Mesenchymal stem cell (in vitro differentiated cells and primary cell): ENCODE measurements at regions not wholly inside any gene's neighbourhood (a gene's known extent, or its start where the extent isn't known, plus 50 kb on each side); places are given as distances from the start of the nearest gene placed in this dataset.
A peak's percentile ranks its signal among the peaks of the same experiment; 100 is the strongest.

Experiments used
- DNase-seq: peaks from one replicate; pipeline ENCODE4 v3.0.0-alpha.2; 2013
- H2AFZ ChIP-seq: one replicate; pipeline ENCODE4 v1.6.1; 2013; ENCODE audit warnings: low read depth, mild to moderate bottlenecking, control low read depth, inconsistent platforms, low read length, moderate library complexity
- H2AK5ac ChIP-seq: 2 replicates; pipeline ENCODE4 v1.6.1; 2013; ENCODE audit warnings: low read length, moderate library complexity, mild to moderate bottlenecking, inconsistent platforms; ENCODE audit not compliant: severe bottlenecking
- H2BK120ac ChIP-seq: one replicate; pipeline ENCODE4 v1.6.1; 2013; ENCODE audit warnings: low read depth, mild to moderate bottlenecking, inconsistent platforms, low read length, moderate library complexity
- H2BK12ac ChIP-seq, 2 experiments: one replicate each; pipeline ENCODE4 v1.6.1; 2013; ENCODE audit warnings: inconsistent platforms in 2 of 2, low read length in 2 of 2, mild to moderate bottlenecking in 2 of 2, moderate library complexity in 2 of 2, control low read depth in 1 of 2
- H2BK15ac ChIP-seq: one replicate; pipeline ENCODE4 v1.6.1; 2013; ENCODE audit warnings: mild to moderate bottlenecking, low read depth, inconsistent platforms; ENCODE audit not compliant: poor library complexity, severe bottlenecking
- H2BK5ac ChIP-seq: 2 replicates; pipeline ENCODE4 v1.6.1; 2013; ENCODE audit warnings: low read depth, mild to moderate bottlenecking, low read length, control low read depth, inconsistent platforms; ENCODE audit not compliant: poor library complexity, severe bottlenecking
- H3K14ac ChIP-seq, 2 experiments: one replicate each; pipeline ENCODE4 v1.6.1; 2013; ENCODE audit warnings: inconsistent platforms in 2 of 2, low read length in 2 of 2, control low read depth in 1 of 2, mild to moderate bottlenecking in 1 of 2, moderate library complexity in 1 of 2
- H3K18ac ChIP-seq, 2 experiments: one replicate each; pipeline ENCODE4 v1.6.1; 2013; ENCODE audit warnings: inconsistent platforms in 2 of 2, low read length in 2 of 2, control low read depth in 1 of 2, low read depth in 1 of 2, mild to moderate bottlenecking in 1 of 2
- H3K23ac ChIP-seq, 2 experiments: one replicate each; pipeline ENCODE4 v1.6.1; 2013; ENCODE audit warnings: inconsistent platforms in 2 of 2, low read length in 2 of 2, mild to moderate bottlenecking in 2 of 2, moderate library complexity in 2 of 2, control low read depth in 1 of 2
- H3K27ac ChIP-seq: 2 replicates; pipeline ENCODE4 v1.5.1; 2013; ENCODE audit warnings: mild to moderate bottlenecking, moderate library complexity, low read length, control low read depth, inconsistent platforms; ENCODE audit not compliant: poor library complexity, severe bottlenecking
- H3K27me3 ChIP-seq, 2 experiments: 2 replicates each; pipeline versions ENCODE4 v1.6.1 to v1.7.0; 2013; ENCODE audit warnings: low read length in 2 of 2, mild to moderate bottlenecking in 2 of 2, moderate library complexity in 2 of 2, control low read depth in 1 of 2, inconsistent platforms in 1 of 2; ENCODE audit not compliant: control insufficient read depth in 1 of 2, insufficient read depth in 1 of 2
- H3K36me3 ChIP-seq, 2 experiments: 2 replicates each; pipeline versions ENCODE4 v1.6.1 to v1.7.0; 2013; ENCODE audit warnings: low read length in 2 of 2, control low read depth in 1 of 2, inconsistent platforms in 1 of 2, low read depth in 1 of 2, mild to moderate bottlenecking in 1 of 2; ENCODE audit not compliant: insufficient read depth in 2 of 2, control insufficient read depth in 1 of 2
- H3K4ac ChIP-seq, 2 experiments: one replicate each; pipeline ENCODE4 v1.6.1; 2013; ENCODE audit warnings: inconsistent platforms in 2 of 2, low read length in 2 of 2, mild to moderate bottlenecking in 2 of 2, moderate library complexity in 2 of 2, control low read depth in 1 of 2, low read depth in 1 of 2
- H3K4me1 ChIP-seq: 2 replicates; pipeline ENCODE4 v1.6.1; 2013; ENCODE audit warnings: low read depth, low read length, control low read depth; ENCODE audit not compliant: control insufficient read depth, insufficient read depth
- H3K4me2 ChIP-seq: 2 replicates; pipeline ENCODE4 v1.6.1; 2013; ENCODE audit warnings: low read length, mild to moderate bottlenecking, inconsistent platforms; ENCODE audit not compliant: poor library complexity, severe bottlenecking
- H3K4me3 ChIP-seq, 2 experiments: 2 replicates each; pipeline versions ENCODE4 v1.5.1 to v1.7.0; 2013; ENCODE audit warnings: low read length in 2 of 2, mild to moderate bottlenecking in 2 of 2, control low read depth in 1 of 2, low read depth in 1 of 2; ENCODE audit not compliant: insufficient read depth in 1 of 2
- H3K79me1 ChIP-seq: replicated peaks from 2 replicates; pipeline ENCODE4 v1.6.1; 2013; ENCODE audit warnings: mild to moderate bottlenecking, control low read depth, low read length, inconsistent platforms; ENCODE audit not compliant: poor library complexity, severe bottlenecking
- H3K9ac ChIP-seq: 2 replicates; pipeline ENCODE4 v1.7.0; 2013; ENCODE audit warnings: mild to moderate bottlenecking, low read length, moderate library complexity
- H3K9me3 ChIP-seq: 2 replicates; pipeline ENCODE4 v1.7.0; 2013; ENCODE audit warnings: mild to moderate bottlenecking, low read length; ENCODE audit not compliant: control insufficient read depth
- H4K8ac ChIP-seq: one replicate; pipeline ENCODE4 v1.6.1; 2013; ENCODE audit warnings: inconsistent platforms, mild to moderate bottlenecking, low read length, moderate library complexity
- H4K91ac ChIP-seq: one replicate; pipeline ENCODE4 v1.6.1; 2013; ENCODE audit warnings: mild to moderate bottlenecking, low read length, inconsistent platforms
- WGBS: methylation state at CpG from one replicate; pipeline ENCODE4 v1.1.7; 2013; ENCODE audit warnings: mixed read lengths; 5-methylcytosine and 5-hydroxymethylcytosine counted together

- H3K9ac ChIP-seq = no peak overlapping the region
- H2AK5ac ChIP-seq = no peak overlapping the region
- peaks cover 2% of the 10 kb centered on the region for H3K4me1 ChIP-seq
- no peaks in the 10 kb centered on the region for H3K36me3 ChIP-seq
- H3K14ac ChIP-seq = no peak overlapping the region
- H2AFZ ChIP-seq = no peak overlapping the region
- H3K27me3 ChIP-seq = peaks cover 0 to 12% of the 10 kb centered on the region in 2 experiments
- DNase-seq = no peak
- H3K79me1 ChIP-seq = no peaks in the 10 kb centered on the region
- H2BK120ac ChIP-seq = no peak overlapping the region
- H3K4ac ChIP-seq = no peak overlapping the region
- H3K23ac ChIP-seq = no peak overlapping the region
- no peak overlapping the region for H4K8ac ChIP-seq
- H3K4me3 ChIP-seq = no peak overlapping the region
- H3K4me2 ChIP-seq = no peak overlapping the region
- H2BK15ac ChIP-seq = no peak overlapping the region
- H3K27ac ChIP-seq = no peak overlapping the region
- H3K18ac ChIP-seq = no peak overlapping the region
- H2BK5ac ChIP-seq = no peak overlapping the region
- no peak overlapping the region for H2BK12ac ChIP-seq
- no peak overlapping the region for H4K91ac ChIP-seq
- peaks cover 4% of the 10 kb centered on the region for H3K9me3 ChIP-seq
- 77% methylated on average over 21 of the region's 21 CpGs for WGBS
These were observed 62.0 kb upstream of the BCL11B start for GRCh38 chr14:99333841-99334635.

DNA sequence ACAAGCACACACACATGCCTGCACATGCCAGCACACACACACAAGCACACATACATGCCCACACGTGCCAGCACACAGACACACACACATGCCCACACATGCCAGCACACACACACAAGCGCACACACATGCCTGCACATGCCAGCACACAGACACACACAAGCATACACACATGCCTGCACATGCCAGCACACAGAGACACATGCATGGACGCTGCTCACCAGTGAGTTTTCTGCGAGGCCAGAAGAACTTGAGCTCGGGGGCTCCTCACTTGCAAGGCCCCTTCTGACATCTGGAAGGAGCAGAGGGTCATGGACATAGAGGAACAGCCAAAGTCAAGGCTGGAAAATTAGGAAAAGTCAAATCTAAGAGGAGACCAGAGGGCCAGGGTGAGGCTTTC is 61.2 kb upstream of the BCL11B start:
- H3K27me3 ChIP-seq = peaks cover 0 to 13% of the 10 kb centered on the region in 2 experiments
- no peak overlapping the region for H4K8ac ChIP-seq
- H2BK15ac ChIP-seq = no peak overlapping the region
- no peaks in the 10 kb centered on the region for H3K79me1 ChIP-seq
- WGBS = 83% methylated on average over 5 of the region's 5 CpGs
- no peak overlapping the region for H3K4me3 ChIP-seq
- peaks cover 4% of the 10 kb centered on the region for H3K9me3 ChIP-seq
- no peak overlapping the region for H2BK5ac ChIP-seq
- no peak overlapping the region for H3K23ac ChIP-seq
- H3K4me2 ChIP-seq = no peak overlapping the region
- H3K36me3 ChIP-seq = no peaks in the 10 kb centered on the region
- no peak overlapping the region for H3K27ac ChIP-seq
- H2AFZ ChIP-seq = no peak overlapping the region
- no peak overlapping the region for H4K91ac ChIP-seq
- H3K4me1 ChIP-seq = peaks cover 2% of the 10 kb centered on the region
- no peak for DNase-seq
- H2AK5ac ChIP-seq = no peak overlapping the region
- H3K9ac ChIP-seq = no peak overlapping the region
- H3K14ac ChIP-seq = no peak overlapping the region
- H2BK120ac ChIP-seq = no peak overlapping the region
- no peak overlapping the region for H3K4ac ChIP-seq
- no peak overlapping the region for H3K18ac ChIP-seq
- H2BK12ac ChIP-seq = no peak overlapping the region

DNA sequence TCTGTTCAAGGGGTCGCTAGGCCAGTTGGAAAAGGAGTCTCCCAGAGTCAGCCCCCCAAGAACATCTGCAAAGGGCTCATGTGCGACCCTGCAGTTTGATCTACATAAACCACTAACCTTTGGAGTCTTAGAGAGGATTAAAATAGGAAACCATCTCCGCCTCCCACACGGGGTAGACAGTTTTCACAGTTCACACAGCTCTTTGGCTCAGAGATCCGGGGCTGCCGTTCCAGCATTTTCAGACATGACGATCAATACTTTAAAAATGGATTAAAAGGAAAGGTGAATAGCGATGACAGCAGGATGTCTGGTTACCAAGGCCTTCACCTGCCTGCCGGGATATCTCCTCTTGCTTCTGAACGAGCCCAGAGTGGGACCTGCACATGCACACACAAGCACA is 59.8 kb upstream of the BCL11B start:
- no peak overlapping the region for H3K4me2 ChIP-seq
- 93% methylated on average over 9 of the region's 10 CpGs for WGBS
- peaks cover 4% of the 10 kb centered on the region for H3K9me3 ChIP-seq
- no peaks in the 10 kb centered on the region for H3K36me3 ChIP-seq
- H2BK12ac ChIP-seq = no peak overlapping the region
- H2BK120ac ChIP-seq = no peak overlapping the region
- H3K79me1 ChIP-seq = no peaks in the 10 kb centered on the region
- H2BK5ac ChIP-seq = no peak overlapping the region
- no peak overlapping the region for H3K9ac ChIP-seq
- peaks cover 4 to 27% of the 10 kb centered on the region in 2 experiments for H3K27me3 ChIP-seq
- H3K4me3 ChIP-seq = peak overlapping the region in 1 of 2 experiments; percentile 26
- H3K14ac ChIP-seq = no peak overlapping the region
- H4K8ac ChIP-seq = no peak overlapping the region
- no peak overlapping the region for H2AK5ac ChIP-seq
- H2AFZ ChIP-seq = no peak overlapping the region
- H2BK15ac ChIP-seq = no peak overlapping the region
- no peak overlapping the region for H3K23ac ChIP-seq
- no peak overlapping the region for H4K91ac ChIP-seq
- no peak overlapping the region for H3K4ac ChIP-seq
- H3K27ac ChIP-seq = no peak overlapping the region
- H3K4me1 ChIP-seq = peaks cover 2% of the 10 kb centered on the region
- no peak for DNase-seq
- H3K18ac ChIP-seq = no peak overlapping the region

- H3K18ac ChIP-seq = no peak overlapping the region
- H3K9me3 ChIP-seq = peaks cover 4% of the 10 kb centered on the region
- no peak overlapping the region for H3K4ac ChIP-seq
- no peak overlapping the region for H2BK12ac ChIP-seq
- no peaks in the 10 kb centered on the region for H3K36me3 ChIP-seq
- H2BK5ac ChIP-seq = no peak overlapping the region
- no peak overlapping the region for H3K9ac ChIP-seq
- no peak overlapping the region for H3K23ac ChIP-seq
- no peak overlapping the region for H3K4me2 ChIP-seq
- H4K91ac ChIP-seq = no peak overlapping the region
- no peak overlapping the region for H2AK5ac ChIP-seq
- no peak overlapping the region for H2AFZ ChIP-seq
- no peak overlapping the region for H3K14ac ChIP-seq
- H3K4me3 ChIP-seq = no peak overlapping the region
- no peaks in the 10 kb centered on the region for H3K79me1 ChIP-seq
- 79% methylated on average over 17 of the region's 17 CpGs for WGBS
- no peak for DNase-seq
- H3K27ac ChIP-seq = no peak overlapping the region
- no peak overlapping the region for H4K8ac ChIP-seq
- H3K27me3 ChIP-seq = peaks cover 4 to 34% of the 10 kb centered on the region in 2 experiments
- no peak overlapping the region for H2BK15ac ChIP-seq
- no peak overlapping the region for H2BK120ac ChIP-seq
- peaks cover 2% of the 10 kb centered on the region for H3K4me1 ChIP-seq
These were observed 58.6 kb upstream of the BCL11B start for GRCh38 chr14:99330316-99331240.
